SK-N-SH treated with all-trans-retinoic acid at 6 μM for 48 hours (cell line): ENCODE measurements at regions not wholly inside any gene's neighbourhood (a gene's known extent, or its start where the extent isn't known, plus 50 kb on each side); places are given as distances from the start of the nearest gene placed in this dataset.

Source experiments
- ATAC-seq: fragments of 200-7000 bp; cut with Tn5 transposase; 3 replicates; pipeline ENCODE4 v1.9.1; 2020; ENCODE audit warnings: mild to moderate bottlenecking, moderate library complexity
- ARNTL ChIP-seq: fragments of 450-650 bp; formaldehyde crosslinking; IDR thresholded peaks from 2 replicates; pipeline ENCODE4 v1.5.0; 2020; ENCODE audit warnings: low read depth, mild to moderate bottlenecking, moderate library complexity, borderline replicate concordance
- BACH2 ChIP-seq: fragments of 250-450 bp; sonication (Bioruptor Pico); IDR thresholded peaks from 2 replicates; pipeline ENCODE4 v1.9.0; 2021; ENCODE audit warnings: mild to moderate bottlenecking, borderline replicate concordance
- CREB5 ChIP-seq: fragments of 250-450 bp; sonication (Bioruptor Pico); IDR thresholded peaks from 2 replicates; pipeline ENCODE4 v1.5.1; 2020; ENCODE audit warnings: low read depth, mild to moderate bottlenecking, moderate library complexity
- CSDC2 ChIP-seq: fragments of 250-450 bp; sonication (Bioruptor Pico); IDR thresholded peaks from 2 replicates; pipeline ENCODE4 v1.5.0; 2020; ENCODE audit warnings: mild to moderate bottlenecking, moderate library complexity
- GLIS3 ChIP-seq: fragments of 250-450 bp; sonication (Bioruptor Pico); IDR thresholded peaks from 2 replicates; pipeline ENCODE4 v1.5.0; 2020; ENCODE audit warnings: mild to moderate bottlenecking, moderate library complexity
- ISL1 ChIP-seq: fragments of 250-450 bp; sonication (Bioruptor Pico); IDR thresholded peaks from 2 replicates; pipeline ENCODE4 v2.1.2; 2022; ENCODE audit warnings: mild to moderate bottlenecking, moderate library complexity
- OSR1 ChIP-seq: fragments of 250-450 bp; sonication (Bioruptor Pico); IDR thresholded peaks from 2 replicates; pipeline ENCODE4 v1.8.0; 2022; ENCODE audit warnings: moderate library complexity, mild to moderate bottlenecking, inconsistent platforms
- PATZ1 ChIP-seq: fragments of 250-450 bp; sonication (Bioruptor Pico); IDR thresholded peaks from 2 replicates; pipeline ENCODE4 v1.8.0; 2020; ENCODE audit warnings: mild to moderate bottlenecking, moderate library complexity, borderline replicate concordance
- PPARA ChIP-seq: fragments of 250-450 bp; sonication (Bioruptor Pico); IDR thresholded peaks from 2 replicates; pipeline ENCODE4 v1.5.0; 2020; ENCODE audit warnings: mild to moderate bottlenecking, borderline replicate concordance
- RARB ChIP-seq: fragments of 250-450 bp; sonication (Bioruptor Pico); IDR thresholded peaks from 2 replicates; pipeline ENCODE4 v1.8.0; 2021; ENCODE audit warnings: mild to moderate bottlenecking, moderate library complexity
- TCF4 ChIP-seq: fragments of 250-450 bp; sonication (Bioruptor Pico); IDR thresholded peaks from 2 replicates; pipeline ENCODE4 v1.8.0; 2021; ENCODE audit warnings: mild to moderate bottlenecking, moderate library complexity, borderline replicate concordance
- TOX ChIP-seq: fragments of 250-450 bp; sonication (Bioruptor Pico); IDR thresholded peaks from 2 replicates; pipeline ENCODE4 v1.8.0; 2021; ENCODE audit warnings: mild to moderate bottlenecking, moderate library complexity, borderline replicate concordance
- ZC3H10 ChIP-seq: fragments of 250-450 bp; sonication (Bioruptor Pico); IDR thresholded peaks from 2 replicates; pipeline ENCODE4 v1.5.1; 2021; ENCODE audit warnings: mild to moderate bottlenecking, moderate library complexity
- ZFP3 ChIP-seq: fragments of 250-450 bp; sonication (Bioruptor Pico); IDR thresholded peaks from 2 replicates; pipeline ENCODE4 v1.5.0; 2020; ENCODE audit warnings: mild to moderate bottlenecking, moderate library complexity
- ZFP30 ChIP-seq: fragments of 450-650 bp; formaldehyde crosslinking; IDR thresholded peaks from 2 replicates; pipeline ENCODE4 v1.5.0; 2022; ENCODE audit warnings: mild to moderate bottlenecking, moderate library complexity
- ZNF565 ChIP-seq: fragments of 450-650 bp; formaldehyde crosslinking; conservative IDR thresholded peaks from 2 replicates; pipeline ENCODE4 v1.5.0; 2020; ENCODE audit warnings: low read depth, mild to moderate bottlenecking, moderate library complexity
- ZNF70 ChIP-seq: fragments of 450-650 bp; formaldehyde crosslinking; IDR thresholded peaks from 2 replicates; pipeline ENCODE4 v1.5.0; 2020; ENCODE audit warnings: mild to moderate bottlenecking, moderate library complexity
- ZNF8 ChIP-seq: fragments of 450-650 bp; formaldehyde crosslinking; IDR thresholded peaks from 2 replicates; pipeline ENCODE4 v1.5.0; 2020; ENCODE audit warnings: mild to moderate bottlenecking, moderate library complexity
- TF ChIP-seq, protein P1 (sequence below): fragments of 250-450 bp; sonication (Bioruptor Pico); IDR thresholded peaks from 2 replicates; pipeline ENCODE4 v1.5.0; 2020; ENCODE audit warnings: mild to moderate bottlenecking, moderate library complexity
- TF ChIP-seq, protein P2 (sequence below): fragments of 250-450 bp; sonication (Bioruptor Pico); IDR thresholded peaks from 2 replicates; pipeline ENCODE4 v1.8.0; 2021; ENCODE audit warnings: low read depth, mild to moderate bottlenecking, moderate library complexity, borderline replicate concordance

GRCh38 chr3:194246709-194247349, 104.3 kb downstream of the CPN2 start:
- TF ChIP-seq BACH2 (CRISPR knock-in tag) = no peak
- TF ChIP-seq ISL1 (CRISPR knock-in tag) = no peak
- no peak for TF ChIP-seq TOX (CRISPR knock-in tag)
- TF ChIP-seq ZNF565 (CRISPR knock-in tag) = no peak
- no peak for TF ChIP-seq ZFP30 (CRISPR knock-in tag)
- no peak for TF ChIP-seq PPARA (CRISPR knock-in tag)
- TF ChIP-seq, protein P1, sequence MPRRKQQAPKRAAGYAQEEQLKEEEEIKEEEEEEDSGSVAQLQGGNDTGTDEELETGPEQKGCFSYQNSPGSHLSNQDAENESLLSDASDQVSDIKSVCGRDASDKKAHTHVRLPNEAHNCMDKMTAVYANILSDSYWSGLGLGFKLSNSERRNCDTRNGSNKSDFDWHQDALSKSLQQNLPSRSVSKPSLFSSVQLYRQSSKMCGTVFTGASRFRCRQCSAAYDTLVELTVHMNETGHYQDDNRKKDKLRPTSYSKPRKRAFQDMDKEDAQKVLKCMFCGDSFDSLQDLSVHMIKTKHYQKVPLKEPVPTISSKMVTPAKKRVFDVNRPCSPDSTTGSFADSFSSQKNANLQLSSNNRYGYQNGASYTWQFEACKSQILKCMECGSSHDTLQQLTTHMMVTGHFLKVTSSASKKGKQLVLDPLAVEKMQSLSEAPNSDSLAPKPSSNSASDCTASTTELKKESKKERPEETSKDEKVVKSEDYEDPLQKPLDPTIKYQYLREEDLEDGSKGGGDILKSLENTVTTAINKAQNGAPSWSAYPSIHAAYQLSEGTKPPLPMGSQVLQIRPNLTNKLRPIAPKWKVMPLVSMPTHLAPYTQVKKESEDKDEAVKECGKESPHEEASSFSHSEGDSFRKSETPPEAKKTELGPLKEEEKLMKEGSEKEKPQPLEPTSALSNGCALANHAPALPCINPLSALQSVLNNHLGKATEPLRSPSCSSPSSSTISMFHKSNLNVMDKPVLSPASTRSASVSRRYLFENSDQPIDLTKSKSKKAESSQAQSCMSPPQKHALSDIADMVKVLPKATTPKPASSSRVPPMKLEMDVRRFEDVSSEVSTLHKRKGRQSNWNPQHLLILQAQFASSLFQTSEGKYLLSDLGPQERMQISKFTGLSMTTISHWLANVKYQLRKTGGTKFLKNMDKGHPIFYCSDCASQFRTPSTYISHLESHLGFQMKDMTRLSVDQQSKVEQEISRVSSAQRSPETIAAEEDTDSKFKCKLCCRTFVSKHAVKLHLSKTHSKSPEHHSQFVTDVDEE = no peak
- TF ChIP-seq TCF4 (CRISPR knock-in tag) = no peak
- no peak for TF ChIP-seq CREB5 (CRISPR knock-in tag)
- TF ChIP-seq ZNF8 (CRISPR knock-in tag) = no peak
- no peak for ATAC-seq

- TF ChIP-seq TCF4 (CRISPR knock-in tag) (no peak), ISL1 (CRISPR knock-in tag) (no peak), ZNF8 (CRISPR knock-in tag) (no peak), PATZ1 (CRISPR knock-in tag) (no peak), PPARA (CRISPR knock-in tag) (no peak), GLIS3 (CRISPR knock-in tag) (no peak), OSR1 (no peak), ZC3H10 (CRISPR knock-in tag) (no peak), ARNTL (CRISPR knock-in tag) (no peak), CSDC2 (CRISPR knock-in tag) (no peak), ZFP30 (CRISPR knock-in tag) (no peak), ZNF70 (no peak), RARB (no peak), TOX (CRISPR knock-in tag) (no peak), CREB5 (CRISPR knock-in tag) (no peak), ZFP3 (CRISPR knock-in tag) (no peak), BACH2 (CRISPR knock-in tag) (no peak)
- TF ChIP-seq, protein P1 = no peak
- TF ChIP-seq, protein P2, sequence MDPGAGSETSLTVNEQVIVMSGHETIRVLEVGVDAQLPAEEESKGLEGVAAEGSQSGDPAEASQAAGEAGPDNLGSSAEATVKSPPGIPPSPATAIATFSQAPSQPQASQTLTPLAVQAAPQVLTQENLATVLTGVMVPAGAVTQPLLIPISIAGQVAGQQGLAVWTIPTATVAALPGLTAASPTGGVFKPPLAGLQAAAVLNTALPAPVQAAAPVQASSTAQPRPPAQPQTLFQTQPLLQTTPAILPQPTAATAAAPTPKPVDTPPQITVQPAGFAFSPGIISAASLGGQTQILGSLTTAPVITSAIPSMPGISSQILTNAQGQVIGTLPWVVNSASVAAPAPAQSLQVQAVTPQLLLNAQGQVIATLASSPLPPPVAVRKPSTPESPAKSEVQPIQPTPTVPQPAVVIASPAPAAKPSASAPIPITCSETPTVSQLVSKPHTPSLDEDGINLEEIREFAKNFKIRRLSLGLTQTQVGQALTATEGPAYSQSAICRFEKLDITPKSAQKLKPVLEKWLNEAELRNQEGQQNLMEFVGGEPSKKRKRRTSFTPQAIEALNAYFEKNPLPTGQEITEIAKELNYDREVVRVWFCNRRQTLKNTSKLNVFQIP = no peak
- ATAC-seq = no peak
Measured at GRCh38 chr3:194247350-194247740, 103.8 kb downstream of the CPN2 start.
